ENCODE measurements at regions not wholly inside any gene's neighbourhood (a gene's known extent, or its start where the extent isn't known, plus 50 kb on each side); places are given as distances from the start of the nearest gene placed in this dataset.
"Not testable (repeated sequence)": the region's sequence is repeated elsewhere in the genome, so short reads cannot be mapped to it uniquely, and the experiment has no call there.

DNA sequence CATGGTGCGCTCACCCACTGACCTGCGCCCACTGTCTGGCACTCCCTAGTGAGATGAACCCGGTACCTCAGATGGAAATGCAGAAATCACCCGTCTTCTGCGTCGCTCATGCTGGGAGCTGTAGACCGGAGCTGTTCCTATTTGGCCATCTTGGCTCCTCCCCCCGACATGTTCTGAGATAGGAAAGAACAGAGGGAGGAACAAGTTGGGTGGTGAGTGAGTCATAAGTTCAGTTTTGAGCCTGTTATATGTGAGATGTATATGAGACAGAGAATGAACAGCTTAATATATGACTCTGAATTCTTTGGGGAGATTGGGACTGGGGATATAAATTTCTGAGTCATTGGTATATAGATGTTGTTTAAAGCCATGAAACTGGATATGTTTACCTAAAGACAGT lies 596.7 kb downstream of the TSN start:
- TF ChIP-seq, protein P1, sequence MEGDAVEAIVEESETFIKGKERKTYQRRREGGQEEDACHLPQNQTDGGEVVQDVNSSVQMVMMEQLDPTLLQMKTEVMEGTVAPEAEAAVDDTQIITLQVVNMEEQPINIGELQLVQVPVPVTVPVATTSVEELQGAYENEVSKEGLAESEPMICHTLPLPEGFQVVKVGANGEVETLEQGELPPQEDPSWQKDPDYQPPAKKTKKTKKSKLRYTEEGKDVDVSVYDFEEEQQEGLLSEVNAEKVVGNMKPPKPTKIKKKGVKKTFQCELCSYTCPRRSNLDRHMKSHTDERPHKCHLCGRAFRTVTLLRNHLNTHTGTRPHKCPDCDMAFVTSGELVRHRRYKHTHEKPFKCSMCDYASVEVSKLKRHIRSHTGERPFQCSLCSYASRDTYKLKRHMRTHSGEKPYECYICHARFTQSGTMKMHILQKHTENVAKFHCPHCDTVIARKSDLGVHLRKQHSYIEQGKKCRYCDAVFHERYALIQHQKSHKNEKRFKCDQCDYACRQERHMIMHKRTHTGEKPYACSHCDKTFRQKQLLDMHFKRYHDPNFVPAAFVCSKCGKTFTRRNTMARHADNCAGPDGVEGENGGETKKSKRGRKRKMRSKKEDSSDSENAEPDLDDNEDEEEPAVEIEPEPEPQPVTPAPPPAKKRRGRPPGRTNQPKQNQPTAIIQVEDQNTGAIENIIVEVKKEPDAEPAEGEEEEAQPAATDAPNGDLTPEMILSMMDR (IDR thresholded peaks at IDR 0.05) = not testable (repeated sequence)
- TF ChIP-seq EZH2 (IDR thresholded peaks at IDR 0.05; ENCODE audit: borderline replicate concordance, insufficient read depth, low read depth, low read length, poor library complexity, severe bottlenecking) = not testable (repeated sequence)
